Kidney (tissue), 13 donors: ENCODE measurements at regions not wholly inside any gene's neighbourhood (a gene's known extent, or its start where the extent isn't known, plus 50 kb on each side); places are given as distances from the start of the nearest gene placed in this dataset.

Source experiments
- DNase-seq, 5 donors: peaks; one replicate each; pipeline ENCODE4 v3.0.0-alpha.2; 2013 to 2020
- FAIRE-seq: peaks from 2 replicates; lab custom pipeline; 2012; peaks lifted over from hg19 to GRCh38; lab: Jason Lieb, UNC
- H3K27ac ChIP-seq, 2 donors: one replicate each; pipeline ENCODE4 v1.7.0; 2013; ENCODE audit warnings: low read depth in 2 of 2, low read length in 2 of 2, inconsistent platforms in 1 of 2
- H3K27me3 ChIP-seq: one replicate; pipeline ENCODE4 v1.7.1; 2013; ENCODE audit warnings: low read length, inconsistent platforms; ENCODE audit not compliant: control insufficient read depth, insufficient read depth
- H3K36me3 ChIP-seq, 3 donors: one replicate each; pipeline versions ENCODE4 v1.7.0 to v1.7.1; 2013; ENCODE audit warnings: low read length in 3 of 3, control low read depth in 1 of 3, inconsistent platforms in 1 of 3; ENCODE audit not compliant: insufficient read depth in 3 of 3, control insufficient read depth in 2 of 3
- H3K4me1 ChIP-seq, 3 donors: one replicate each; pipeline versions ENCODE4 v1.7.0 to v1.7.1; 2013; ENCODE audit warnings: low read length in 3 of 3, inconsistent platforms in 1 of 3, low read depth in 1 of 3; ENCODE audit not compliant: control insufficient read depth in 2 of 3, insufficient read depth in 2 of 3
- H3K4me3 ChIP-seq, 3 donors: one replicate each; pipeline versions ENCODE4 v1.7.0 to v1.8.1; 2013; ENCODE audit warnings: low read length in 3 of 3, control low read depth in 1 of 3, inconsistent platforms in 1 of 3
- H3K9ac ChIP-seq, 3 donors: one replicate each; pipeline versions ENCODE4 v1.7.0 to v1.7.1; 2013; ENCODE audit warnings: low read length in 3 of 3, control low read depth in 1 of 3, inconsistent platforms in 1 of 3
- H3K9me3 ChIP-seq, 3 donors: one replicate each; pipeline versions ENCODE4 v1.7.0 to v1.7.1; 2013; ENCODE audit warnings: low read length in 3 of 3, control low read depth in 1 of 3, inconsistent platforms in 1 of 3; ENCODE audit not compliant: control insufficient read depth in 2 of 3, insufficient read depth in 1 of 3
- intact Hi-C: fragments of 100-400 bp; cut with DNase I; formaldehyde crosslinking; loops from one replicate; pipeline ENCODE4 v1.11.1; 2022
- TF ChIP-seq, protein P1 (sequence below): IDR thresholded peaks from 3 replicates; pipeline ENCODE4 v1.5.1; 2012; ENCODE audit warnings: mild to moderate bottlenecking, moderate library complexity, borderline replicate concordance; ENCODE audit not compliant: insufficient read depth; ENCODE audit errors: extremely low read depth
- donor health status: control.
- donor health status: control.
- donor health status: control.
- donor health status: control.
- donor health status: control.
- donor health status: DM: yes; HTN: yes; CAD: no.
- donor health status: Normal renal cell carcinoma (clear cell type).

DNA sequence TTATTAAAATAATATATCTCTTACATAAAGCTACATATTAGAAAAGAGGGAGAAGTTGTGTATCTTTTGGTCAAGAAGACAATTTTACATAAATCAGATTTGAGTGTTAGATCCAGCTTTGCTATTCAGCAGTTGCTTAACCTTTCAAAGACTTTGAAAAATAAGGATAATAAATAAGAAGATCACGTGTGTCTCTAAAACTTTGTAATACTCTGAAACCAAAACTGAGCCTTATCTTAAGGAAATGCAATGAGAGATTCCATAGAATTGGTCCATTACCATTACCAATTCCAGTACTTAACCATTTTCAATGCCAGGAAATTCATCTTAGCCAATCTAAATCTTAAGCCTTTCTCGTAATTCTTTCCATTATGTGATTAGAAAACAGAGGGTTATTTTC is 89.2 kb upstream of the COL5A2 start:
- DNase-seq: no peak
- Histone ChIP-seq H3K4me1 (no peaks in the 10 kb centered on the region), H3K27ac (no peak overlapping the region), H3K9me3 (no peaks in the 10 kb centered on the region), H3K36me3 (no peaks in the 10 kb centered on the region), H3K27me3 (no peaks in the 10 kb centered on the region), H3K9ac (no peak overlapping the region), H3K4me3 (no peak overlapping the region)
- TF ChIP-seq, protein P1, sequence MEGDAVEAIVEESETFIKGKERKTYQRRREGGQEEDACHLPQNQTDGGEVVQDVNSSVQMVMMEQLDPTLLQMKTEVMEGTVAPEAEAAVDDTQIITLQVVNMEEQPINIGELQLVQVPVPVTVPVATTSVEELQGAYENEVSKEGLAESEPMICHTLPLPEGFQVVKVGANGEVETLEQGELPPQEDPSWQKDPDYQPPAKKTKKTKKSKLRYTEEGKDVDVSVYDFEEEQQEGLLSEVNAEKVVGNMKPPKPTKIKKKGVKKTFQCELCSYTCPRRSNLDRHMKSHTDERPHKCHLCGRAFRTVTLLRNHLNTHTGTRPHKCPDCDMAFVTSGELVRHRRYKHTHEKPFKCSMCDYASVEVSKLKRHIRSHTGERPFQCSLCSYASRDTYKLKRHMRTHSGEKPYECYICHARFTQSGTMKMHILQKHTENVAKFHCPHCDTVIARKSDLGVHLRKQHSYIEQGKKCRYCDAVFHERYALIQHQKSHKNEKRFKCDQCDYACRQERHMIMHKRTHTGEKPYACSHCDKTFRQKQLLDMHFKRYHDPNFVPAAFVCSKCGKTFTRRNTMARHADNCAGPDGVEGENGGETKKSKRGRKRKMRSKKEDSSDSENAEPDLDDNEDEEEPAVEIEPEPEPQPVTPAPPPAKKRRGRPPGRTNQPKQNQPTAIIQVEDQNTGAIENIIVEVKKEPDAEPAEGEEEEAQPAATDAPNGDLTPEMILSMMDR: no peak
- no peak for FAIRE-seq
- intact Hi-C loops: no loop called here

GRCh38 chr2:189273734-189274133 is 94.2 kb upstream of the COL5A2 start:
- H3K9ac ChIP-seq: no peak overlapping the region
- no peak overlapping the region for H3K4me3 ChIP-seq
- no peaks in the 10 kb centered on the region for H3K4me1 ChIP-seq
- H3K27me3 ChIP-seq: no peaks in the 10 kb centered on the region
- no peaks in the 10 kb centered on the region for H3K9me3 ChIP-seq
- FAIRE-seq: no peak
- no peaks in the 10 kb centered on the region for H3K36me3 ChIP-seq
- no peak overlapping the region for H3K27ac ChIP-seq
- intact Hi-C loops: no loop called here
- no peak for DNase-seq
- TF ChIP-seq, protein P1: no peak

DNA sequence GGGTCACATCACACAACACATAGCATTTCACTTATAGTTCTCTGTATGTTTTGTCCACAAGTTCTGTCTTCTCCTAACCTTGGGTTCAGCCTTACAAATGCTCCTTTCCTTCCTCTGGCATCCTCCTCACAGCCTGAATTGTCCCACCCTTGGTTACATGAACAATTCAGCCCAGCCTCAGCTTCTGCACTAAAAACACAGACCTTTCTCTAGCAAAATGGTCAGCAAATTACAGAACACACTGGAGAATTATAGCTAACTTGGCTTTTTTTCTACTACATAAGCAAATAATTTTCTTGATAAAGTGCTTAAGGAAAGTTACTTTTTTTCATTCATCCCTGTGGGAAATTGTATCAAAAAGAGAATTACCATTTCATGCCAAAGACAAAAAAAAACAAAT is 94.8 kb upstream of the COL5A2 start:
- DNase-seq: no peak
- intact Hi-C loops: no loop called here
- Histone ChIP-seq H3K27me3 (no peaks in the 10 kb centered on the region), H3K36me3 (no peaks in the 10 kb centered on the region), H3K9me3 (no peaks in the 10 kb centered on the region), H3K27ac (no peak overlapping the region), H3K9ac (no peak overlapping the region), H3K4me1 (no peaks in the 10 kb centered on the region), H3K4me3 (no peak overlapping the region)
- TF ChIP-seq, protein P1: no peak
- no peak for FAIRE-seq

DNA sequence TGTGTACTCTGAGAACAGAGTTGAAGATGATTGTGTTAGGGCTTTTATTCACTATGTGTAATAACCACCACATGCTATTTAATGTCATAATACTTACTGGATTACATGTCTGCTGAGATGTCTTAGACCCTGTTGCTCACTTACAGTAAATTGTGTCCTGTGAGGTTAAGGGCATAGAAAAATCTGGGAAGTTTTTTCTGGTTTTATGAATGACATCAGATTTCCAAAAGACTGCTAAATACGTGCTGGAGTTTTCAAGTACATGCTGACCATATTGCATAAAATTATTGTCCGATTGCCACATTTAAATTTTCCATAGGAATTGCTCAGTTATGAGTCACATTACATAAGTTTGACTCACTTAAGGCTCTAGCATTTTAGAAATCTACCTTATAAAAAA is 96.7 kb upstream of the COL5A2 start:
- Histone ChIP-seq H3K4me1 (no peaks in the 10 kb centered on the region), H3K4me3 (no peak overlapping the region), H3K9me3 (no peaks in the 10 kb centered on the region), H3K27ac (no peak overlapping the region), H3K36me3 (no peaks in the 10 kb centered on the region), H3K9ac (no peak overlapping the region), H3K27me3 (no peaks in the 10 kb centered on the region)
- DNase-seq: no peak
- intact Hi-C loops: no loop called here
- TF ChIP-seq, protein P1: no peak
- no peak for FAIRE-seq
